ENCODE measurements at regions not wholly inside any gene's neighbourhood (a gene's known extent, or its start where the extent isn't known, plus 50 kb on each side); places are given as distances from the start of the nearest gene placed in this dataset.
A peak's percentile ranks its signal among the peaks of the same experiment; 100 is the strongest.

GRCh38 chr13:73335210-73335609 lies 276.4 kb downstream of the KLF5 start:
- peak; percentile 69 for DNase-seq (ENCODE audit: low spot score)
- no peak for TF ChIP-seq CTCF (conservative IDR thresholded peaks at IDR 0.05; ENCODE audit: low read depth)
- POLR2A ChIA-PET (ENCODE audit: low non-redundant PET), result no interaction called here
- H3K27ac ChIP-seq, result peak overlapping the region; percentile 91
- CTCF ChIA-PET, result no interaction called here

DNA sequence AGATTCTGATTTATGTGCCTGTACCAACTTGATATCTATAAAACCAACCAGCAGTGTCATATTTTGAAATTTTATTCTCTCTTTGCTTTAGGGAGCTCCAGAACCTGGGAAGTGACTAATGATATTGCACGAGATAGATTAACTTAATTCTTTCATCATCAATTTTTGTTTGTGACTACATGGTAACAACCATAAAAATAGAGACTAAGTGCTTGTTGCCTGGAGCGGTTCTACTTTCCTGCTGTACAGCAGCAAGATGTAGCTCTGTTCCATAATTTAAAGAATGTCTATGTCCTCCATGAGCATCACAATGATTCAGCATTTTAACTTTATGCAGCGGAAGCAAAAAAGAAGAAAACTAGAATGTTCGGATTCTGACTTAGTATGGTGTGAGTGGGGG lies 275.6 kb downstream of the KLF5 start:
- POLR2A ChIA-PET (ENCODE audit: low non-redundant PET), result interaction anchor here (0.5 to 0.7 kb wide), 2 partner anchors 212 to 272 kb away, joined by 5 read pairs; no protein-coding TSS in a partner anchor
- no peak for TF ChIP-seq CTCF (conservative IDR thresholded peaks at IDR 0.05; ENCODE audit: low read depth)
- CTCF ChIA-PET, result interaction anchor here (0.5 to 0.8 kb wide), 2 partner anchors 77 to 241 kb away, joined by 3 to 4 read pairs; no protein-coding TSS in a partner anchor
- DNase-seq (ENCODE audit: low spot score), result peak; percentile 74
- no peak overlapping the region for H3K27ac ChIP-seq

- no peak for TF ChIP-seq CTCF (conservative IDR thresholded peaks at IDR 0.05; ENCODE audit: low read depth)
- H3K27ac ChIP-seq, result no peak overlapping the region
- DNase-seq (ENCODE audit: low spot score), result no peak
- POLR2A ChIA-PET (ENCODE audit: low non-redundant PET), result no interaction called here
- CTCF ChIA-PET, result interaction anchor here (0.6 kb wide), 1 partner anchor 233 kb away, joined by 4 read pairs; no protein-coding TSS in a partner anchor
These were observed 272.8 kb downstream of the KLF5 start for GRCh38 chr13:73331556-73331955.

GRCh38 chr13:73329355-73329754 lies 270.6 kb downstream of the KLF5 start:
- no peak for DNase-seq (ENCODE audit: low spot score)
- H3K27ac ChIP-seq, result no peak overlapping the region
- ChIA-PET POLR2A (ENCODE audit: low non-redundant PET) (no interaction called here), CTCF (no interaction called here)
- no peak for TF ChIP-seq CTCF (conservative IDR thresholded peaks at IDR 0.05; ENCODE audit: low read depth)

DNA sequence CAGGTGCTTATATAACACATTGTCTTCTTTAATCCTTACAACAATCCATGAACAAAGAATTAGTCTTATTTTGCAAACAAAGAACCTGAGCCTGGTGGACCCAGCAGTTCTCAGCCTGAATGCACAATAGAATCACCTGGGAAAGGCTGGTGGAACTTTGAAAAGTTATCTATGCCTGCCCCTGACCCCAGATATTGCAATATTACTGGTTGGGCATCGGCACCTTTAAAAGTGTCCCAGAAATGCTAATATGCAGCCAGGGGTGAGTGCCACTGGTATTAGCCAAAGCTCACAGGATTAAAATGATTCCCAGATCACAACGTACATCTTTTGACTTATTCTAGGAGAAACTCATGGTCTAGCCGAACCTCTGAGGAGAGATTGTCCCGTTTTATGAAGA lies 268.8 kb downstream of the KLF5 start:
- no peak for DNase-seq (ENCODE audit: low spot score)
- CTCF ChIA-PET, result no interaction called here
- no peak for TF ChIP-seq CTCF (conservative IDR thresholded peaks at IDR 0.05; ENCODE audit: low read depth)
- POLR2A ChIA-PET (ENCODE audit: low non-redundant PET), result no interaction called here
- no peak overlapping the region for H3K27ac ChIP-seq

- TF ChIP-seq CTCF (conservative IDR thresholded peaks at IDR 0.05; ENCODE audit: low read depth), result no peak
- ChIA-PET POLR2A (ENCODE audit: low non-redundant PET) (no interaction called here), CTCF (no interaction called here)
- peak; percentile 57 for DNase-seq (ENCODE audit: low spot score)
- H3K27ac ChIP-seq, result no peak overlapping the region
These were observed 267.1 kb downstream of the KLF5 start for GRCh38 chr13:73325723-73326558.

Measured in RWPE1 (cell line).